22Rv1 (cell line): ENCODE measurements at regions not wholly inside any gene's neighbourhood (a gene's known extent, or its start where the extent isn't known, plus 50 kb on each side); places are given as distances from the start of the nearest gene placed in this dataset.

Source experiments
- H3K27ac ChIP-seq: fragments of 450-650 bp; 2 replicates; pipeline ENCODE4 v1.5.1; 2017
- TF ChIP-seq, protein P1 (sequence below): fragments of 450-650 bp; IDR thresholded peaks from 2 replicates; pipeline ENCODE4 v1.5.1; 2017; ENCODE audit warnings: mild to moderate bottlenecking

DNA sequence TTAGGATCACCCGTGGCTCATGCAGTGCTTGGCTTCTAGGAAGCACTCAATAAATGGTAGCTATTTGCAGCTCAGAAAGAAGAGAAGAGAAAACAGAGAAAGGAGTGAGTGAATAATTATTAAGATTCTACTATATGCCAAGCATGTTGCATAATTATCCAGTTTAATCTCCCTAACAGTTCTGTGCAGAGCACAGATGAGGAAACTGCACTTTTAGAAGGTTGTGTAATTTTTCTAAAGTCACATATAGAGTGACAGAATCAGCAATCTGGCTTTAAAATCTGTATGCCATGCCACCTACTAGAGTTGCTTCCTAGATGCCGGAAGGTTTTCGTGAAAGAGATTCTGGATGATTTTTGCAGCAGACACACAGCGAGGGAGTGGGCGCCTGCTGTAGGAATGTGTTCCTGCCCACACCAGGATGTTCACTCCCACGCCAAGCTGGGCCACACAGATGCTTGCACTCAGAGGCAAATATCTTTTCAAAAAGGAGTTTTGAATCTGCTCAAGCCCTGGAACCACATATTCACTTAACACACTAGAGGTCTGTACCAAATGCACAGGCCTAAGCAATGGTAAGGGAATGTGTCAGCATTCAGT lies 50.2 kb upstream of the SMCO2 start:
- H3K27ac ChIP-seq = no peak overlapping the region
- TF ChIP-seq, protein P1, sequence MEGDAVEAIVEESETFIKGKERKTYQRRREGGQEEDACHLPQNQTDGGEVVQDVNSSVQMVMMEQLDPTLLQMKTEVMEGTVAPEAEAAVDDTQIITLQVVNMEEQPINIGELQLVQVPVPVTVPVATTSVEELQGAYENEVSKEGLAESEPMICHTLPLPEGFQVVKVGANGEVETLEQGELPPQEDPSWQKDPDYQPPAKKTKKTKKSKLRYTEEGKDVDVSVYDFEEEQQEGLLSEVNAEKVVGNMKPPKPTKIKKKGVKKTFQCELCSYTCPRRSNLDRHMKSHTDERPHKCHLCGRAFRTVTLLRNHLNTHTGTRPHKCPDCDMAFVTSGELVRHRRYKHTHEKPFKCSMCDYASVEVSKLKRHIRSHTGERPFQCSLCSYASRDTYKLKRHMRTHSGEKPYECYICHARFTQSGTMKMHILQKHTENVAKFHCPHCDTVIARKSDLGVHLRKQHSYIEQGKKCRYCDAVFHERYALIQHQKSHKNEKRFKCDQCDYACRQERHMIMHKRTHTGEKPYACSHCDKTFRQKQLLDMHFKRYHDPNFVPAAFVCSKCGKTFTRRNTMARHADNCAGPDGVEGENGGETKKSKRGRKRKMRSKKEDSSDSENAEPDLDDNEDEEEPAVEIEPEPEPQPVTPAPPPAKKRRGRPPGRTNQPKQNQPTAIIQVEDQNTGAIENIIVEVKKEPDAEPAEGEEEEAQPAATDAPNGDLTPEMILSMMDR = no peak
